ENCODE measurements at regions not wholly inside any gene's neighbourhood (a gene's known extent, or its start where the extent isn't known, plus 50 kb on each side); places are given as distances from the start of the nearest gene placed in this dataset.

DNA sequence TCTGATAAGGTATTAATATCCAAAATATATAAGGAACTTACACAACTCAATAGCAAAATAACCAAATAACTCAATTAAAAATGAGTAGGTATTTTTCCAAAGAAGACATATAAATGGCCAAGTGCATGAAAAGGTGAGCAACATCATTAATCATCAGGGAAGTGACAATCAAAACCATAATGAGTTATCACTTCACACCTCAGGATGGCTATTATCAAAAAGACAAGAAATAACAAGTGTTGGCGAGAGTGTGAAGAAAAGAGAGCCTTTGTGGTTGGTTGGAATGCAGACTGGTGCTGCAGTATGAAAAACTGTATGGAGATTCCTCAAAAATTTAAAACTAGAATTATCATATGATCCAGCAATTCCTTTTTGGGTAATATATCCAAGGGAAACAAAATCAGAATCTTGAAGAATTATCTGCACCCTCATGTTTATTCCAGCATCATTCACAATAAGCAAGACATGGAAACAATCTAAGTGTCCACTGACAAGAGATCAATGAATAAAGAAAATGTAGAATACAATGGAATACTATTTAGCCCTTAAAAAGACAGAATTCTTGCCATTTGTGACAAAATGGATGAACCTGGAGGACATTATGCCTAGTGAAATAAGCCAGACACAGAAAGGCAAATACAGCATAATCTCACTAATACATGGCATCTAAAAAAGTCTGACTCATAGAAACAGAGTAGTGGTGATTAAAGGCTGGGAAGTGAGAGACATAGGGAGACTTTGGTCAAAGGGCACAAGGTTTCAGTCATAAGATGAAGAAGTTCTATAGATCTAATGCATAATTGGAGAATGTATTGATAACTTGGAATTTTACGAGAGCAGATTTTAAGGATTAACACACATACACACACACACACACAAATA lies 175.6 kb downstream of the FOXA2 start:
- H4K91ac ChIP-seq (replicated peaks; ENCODE audit: insufficient read length, low read length): no peak overlapping the region
- H3K9ac ChIP-seq (replicated peaks in 1 of 4; ENCODE audit: extremely low read depth in 1 of 4, low read depth in 3 of 4, low read length in 3 of 4): no peak overlapping the region
- H3K23me2 ChIP-seq (ENCODE audit: low read depth, low read length): no peaks in the 10 kb centered on the region
- H3K9me3 ChIP-seq (ENCODE audit: insufficient read depth in 2 of 2, low read depth in 1 of 2, low read length in 1 of 2): no peaks in the 10 kb centered on the region
- TF ChIP-seq KDM4A (IDR thresholded peaks at IDR 0.05; ENCODE audit: low read depth, low read length, severe bottlenecking) (no peak), EP300 (IDR thresholded peaks at IDR 0.05; ENCODE audit: borderline replicate concordance in 1 of 2, low read depth in 2 of 2, low read length in 2 of 2) (no peak), ASH2L (IDR thresholded peaks at IDR 0.05; ENCODE audit: low read length) (no peak), RFX5 (IDR thresholded peaks at IDR 0.05; ENCODE audit: borderline replicate concordance, low read depth, low read length) (no peak), NANOG (IDR thresholded peaks at IDR 0.05; ENCODE audit: insufficient read depth, low read depth, low read length, poor library complexity, severe bottlenecking) (no peak), TAF1 (IDR thresholded peaks at IDR 0.05; ENCODE audit: low read depth, low read length) (no peak)
- TF ChIP-seq, protein P1, sequence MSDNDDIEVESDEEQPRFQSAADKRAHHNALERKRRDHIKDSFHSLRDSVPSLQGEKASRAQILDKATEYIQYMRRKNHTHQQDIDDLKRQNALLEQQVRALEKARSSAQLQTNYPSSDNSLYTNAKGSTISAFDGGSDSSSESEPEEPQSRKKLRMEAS (IDR thresholded peaks at IDR 0.05): no peak
- TF ChIP-seq, protein P2, sequence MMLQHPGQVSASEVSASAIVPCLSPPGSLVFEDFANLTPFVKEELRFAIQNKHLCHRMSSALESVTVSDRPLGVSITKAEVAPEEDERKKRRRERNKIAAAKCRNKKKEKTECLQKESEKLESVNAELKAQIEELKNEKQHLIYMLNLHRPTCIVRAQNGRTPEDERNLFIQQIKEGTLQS (IDR thresholded peaks at IDR 0.05; ENCODE audit: insufficient read depth, low read depth, low read length): no peak
- H3K4me3 ChIP-seq (ENCODE audit: extremely low read depth in 1 of 4, insufficient read depth in 2 of 4, low read depth in 3 of 4, low read length in 4 of 4): no peak overlapping the region
- ChIA-PET CTCF (ENCODE audit: partially characterized antibody) (interaction anchor here (1.8 kb wide), 1 partner anchor 178 kb away, joined by 5 read pairs; no protein-coding TSS in a partner anchor), POLR2A (ENCODE audit: partially characterized antibody) (no interaction called here)
- H3K27me3 ChIP-seq (replicated peaks in 1 of 4; ENCODE audit: control insufficient read depth in 3 of 4, extremely low read depth in 1 of 4, insufficient read depth in 3 of 4, low read length in 3 of 4): peaks cover 0 to 5% (median 3%) of the 10 kb centered on the region in 4 experiments; a peak in 3 of 7 replicates
- no peak for DNase-seq (ENCODE audit: low read depth in 1 of 2, low spot score in 2 of 2)
- H3K4ac ChIP-seq (replicated peaks; ENCODE audit: insufficient read length, low read depth, low read length): no peak overlapping the region
- no peak overlapping the region for H2BK20ac ChIP-seq (ENCODE audit: low read length)
- H3K79me2 ChIP-seq (ENCODE audit: control insufficient read depth in 1 of 2, insufficient read depth in 2 of 2, low read length in 2 of 2): no peaks in the 10 kb centered on the region
- peaks cover 0 to 5% (median 0%) of the 10 kb centered on the region in 4 experiments; a peak in 1 of 7 replicates for H3K4me1 ChIP-seq (replicated peaks in 1 of 4; ENCODE audit: control insufficient read depth in 3 of 4, insufficient read depth in 4 of 4, low read length in 3 of 4)
- H3K79me1 ChIP-seq (ENCODE audit: low read depth, low read length): no peaks in the 10 kb centered on the region
- H3K23ac ChIP-seq (ENCODE audit: insufficient read length): no peak overlapping the region
- WGBS, 2 experiments (ENCODE audit: extremely low coverage in 1 of 2, insufficient coverage in 1 of 2, insufficient read length in 1 of 2, insufficient replicate concordance in 2 of 2, low coverage in 1 of 2, low lambda C conversion rate in 2 of 2, missing lambda C conversion rate in 1 of 2): 85% methylated on average over 2 of the region's 2 CpGs; no CpG with 5 or more reads in 1 of the 2 experiments
- no peak overlapping the region for H2BK5ac ChIP-seq (ENCODE audit: low read depth, low read length)
- H3K14ac ChIP-seq (ENCODE audit: insufficient read length): no peak overlapping the region
- H2BK15ac ChIP-seq (ENCODE audit: low read length): no peak overlapping the region
- no peak for FAIRE-seq
- H4K20me1 ChIP-seq (replicated peaks in 1 of 2; ENCODE audit: control insufficient read depth in 1 of 2, insufficient read depth in 2 of 2, low read length in 2 of 2): no peaks in the 10 kb centered on the region
- H3K18ac ChIP-seq (ENCODE audit: extremely low read depth, low read length): no peak overlapping the region
- H2BK120ac ChIP-seq (replicated peaks; ENCODE audit: low read depth, low read length): no peak overlapping the region
- H3K36me3 ChIP-seq (ENCODE audit: control insufficient read depth in 2 of 4, insufficient read depth in 4 of 4, low read length in 3 of 4): no peaks in the 10 kb centered on the region
- H2BK12ac ChIP-seq (ENCODE audit: low read depth, low read length): no peak overlapping the region
- H4K5ac ChIP-seq (ENCODE audit: insufficient read length, low read depth, low read length): no peak overlapping the region
- H2AFZ ChIP-seq (ENCODE audit: low read length): no peak overlapping the region
- H4K8ac ChIP-seq (ENCODE audit: extremely low read depth, insufficient read depth, low read length): no peak overlapping the region
- no peak overlapping the region for H3K56ac ChIP-seq (replicated peaks; ENCODE audit: insufficient read length, low read depth, low read length)
- no peak overlapping the region for H3K27ac ChIP-seq (ENCODE audit: low read depth, low read length)
- H3K4me2 ChIP-seq (ENCODE audit: insufficient read depth in 1 of 2, low read depth in 2 of 2, low read length in 2 of 2): no peak overlapping the region
- H2AK5ac ChIP-seq (ENCODE audit: low read depth, low read length): no peak overlapping the region

Measured in H1 (cell line).